AG04450 (cell line): ENCODE measurements at regions not wholly inside any gene's neighbourhood (a gene's known extent, or its start where the extent isn't known, plus 50 kb on each side); places are given as distances from the start of the nearest gene placed in this dataset.

Experiments
- CTCF ChIA-PET: fragments of 300-600, 350-600 bp; formaldehyde crosslinking; extraction: SDS; loops from one replicate; lab custom pipeline; 2022; ENCODE audit warnings: antibody characterized with exemption, inconsistent platforms; lab: Charles Lee
- POLR2A ChIA-PET: fragments of 350-600 bp; formaldehyde crosslinking; extraction: SDS; loops from one replicate; lab custom pipeline; 2021; ENCODE audit warnings: antibody characterized with exemption, inconsistent platforms; lab: Yijun Ruan, JAX
- DNase-seq: peaks from one replicate; pipeline ENCODE4 v3.0.0-alpha.2; 2011; ENCODE audit warnings: low read depth, low spot score
- H3K27ac ChIP-seq: one replicate; pipeline ENCODE4 v1.5.1; 2012; ENCODE audit warnings: low read depth, low read length, control low read depth
- H3K27me3 ChIP-seq: one replicate; pipeline ENCODE4 v1.6.0; 2012; ENCODE audit warnings: low read length; ENCODE audit not compliant: control insufficient read depth, insufficient read depth
- H3K4me3 ChIP-seq: 2 replicates; pipeline ENCODE4 v1.5.1; 2011; ENCODE audit warnings: mild to moderate bottlenecking, low read depth, low read length, control low read depth
- H3K9me3 ChIP-seq: 2 replicates; pipeline ENCODE4 v1.5.1; 2012; ENCODE audit warnings: low read length; ENCODE audit not compliant: control insufficient read depth, insufficient read depth
- TF ChIP-seq, protein P1 (sequence below): IDR thresholded peaks from 2 replicates; pipeline ENCODE4 v1.5.1; 2011; ENCODE audit warnings: low read depth, low read length, control low read depth, inconsistent platforms

DNA sequence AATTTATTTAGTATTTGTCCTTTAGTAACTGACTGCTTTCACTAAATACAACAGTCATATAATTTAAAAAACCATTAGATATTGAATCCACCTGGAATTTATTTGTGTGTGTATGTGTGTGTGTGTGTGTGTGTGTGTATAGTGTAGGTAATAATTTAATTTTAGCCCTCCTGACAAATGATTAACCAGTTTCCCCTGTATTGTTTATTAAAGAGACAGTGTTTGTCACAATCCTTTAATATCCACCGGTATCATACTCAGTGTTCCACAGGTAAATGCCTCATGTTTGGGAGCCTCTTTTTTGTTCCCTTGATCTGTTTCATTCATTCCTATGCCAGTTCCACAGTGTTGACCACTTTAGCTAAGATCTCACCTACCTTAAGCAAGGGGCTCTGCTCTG, 134.6 kb upstream of the IRX3 start:
- H3K27ac ChIP-seq = no peak overlapping the region
- H3K9me3 ChIP-seq = no peaks in the 10 kb centered on the region
- ChIA-PET POLR2A (no interaction called here), CTCF (no interaction called here)
- DNase-seq = no peak
- TF ChIP-seq, protein P1, sequence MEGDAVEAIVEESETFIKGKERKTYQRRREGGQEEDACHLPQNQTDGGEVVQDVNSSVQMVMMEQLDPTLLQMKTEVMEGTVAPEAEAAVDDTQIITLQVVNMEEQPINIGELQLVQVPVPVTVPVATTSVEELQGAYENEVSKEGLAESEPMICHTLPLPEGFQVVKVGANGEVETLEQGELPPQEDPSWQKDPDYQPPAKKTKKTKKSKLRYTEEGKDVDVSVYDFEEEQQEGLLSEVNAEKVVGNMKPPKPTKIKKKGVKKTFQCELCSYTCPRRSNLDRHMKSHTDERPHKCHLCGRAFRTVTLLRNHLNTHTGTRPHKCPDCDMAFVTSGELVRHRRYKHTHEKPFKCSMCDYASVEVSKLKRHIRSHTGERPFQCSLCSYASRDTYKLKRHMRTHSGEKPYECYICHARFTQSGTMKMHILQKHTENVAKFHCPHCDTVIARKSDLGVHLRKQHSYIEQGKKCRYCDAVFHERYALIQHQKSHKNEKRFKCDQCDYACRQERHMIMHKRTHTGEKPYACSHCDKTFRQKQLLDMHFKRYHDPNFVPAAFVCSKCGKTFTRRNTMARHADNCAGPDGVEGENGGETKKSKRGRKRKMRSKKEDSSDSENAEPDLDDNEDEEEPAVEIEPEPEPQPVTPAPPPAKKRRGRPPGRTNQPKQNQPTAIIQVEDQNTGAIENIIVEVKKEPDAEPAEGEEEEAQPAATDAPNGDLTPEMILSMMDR = no peak
- H3K4me3 ChIP-seq = no peak overlapping the region
- no peaks in the 10 kb centered on the region for H3K27me3 ChIP-seq

DNA sequence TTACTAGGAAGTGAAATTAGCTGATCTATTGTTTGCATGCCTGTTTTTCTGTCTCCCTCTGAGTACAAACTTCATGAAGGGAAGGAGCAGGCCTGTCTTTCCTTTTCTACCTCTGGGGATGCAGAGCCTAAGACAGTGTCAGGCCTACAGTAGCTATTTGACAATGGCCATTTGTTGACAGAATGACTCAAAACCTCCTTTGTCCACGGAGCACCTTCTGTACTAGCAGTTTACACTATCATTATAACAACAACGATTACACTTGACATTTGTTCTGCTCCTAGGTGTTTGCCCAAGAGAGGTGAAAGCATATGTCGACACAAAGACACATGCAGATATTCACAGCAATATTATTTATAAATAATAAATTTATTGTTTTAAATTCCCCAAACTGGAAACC, 132.3 kb upstream of the IRX3 start:
- TF ChIP-seq, protein P1 = no peak
- POLR2A ChIA-PET = no interaction called here
- Histone ChIP-seq H3K9me3 (no peaks in the 10 kb centered on the region), H3K27me3 (no peaks in the 10 kb centered on the region), H3K27ac (no peak overlapping the region), H3K4me3 (no peak overlapping the region)
- no peak for DNase-seq
- CTCF ChIA-PET = no interaction called here

DNA sequence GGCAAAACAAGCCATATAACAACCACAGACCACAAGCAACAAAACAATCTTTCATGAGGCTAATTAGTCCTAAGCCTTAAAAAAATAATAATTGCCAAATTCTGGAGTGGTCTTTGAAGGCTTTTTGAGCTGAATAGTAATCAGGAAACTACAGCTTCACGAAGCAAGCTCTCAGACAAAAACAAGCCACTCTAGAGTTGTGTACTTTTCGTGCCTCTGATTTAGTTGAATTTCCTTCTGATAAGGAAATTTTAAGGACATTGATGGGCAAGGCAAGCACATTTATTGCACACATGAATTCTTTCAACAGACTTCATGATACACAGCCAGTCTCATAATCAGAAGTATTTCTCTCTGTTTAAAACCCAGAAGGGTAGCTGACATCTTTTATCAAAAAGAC, 130.8 kb upstream of the IRX3 start:
- DNase-seq = no peak
- Histone ChIP-seq H3K27ac (no peak overlapping the region), H3K9me3 (no peaks in the 10 kb centered on the region), H3K4me3 (no peak overlapping the region), H3K27me3 (no peaks in the 10 kb centered on the region)
- ChIA-PET CTCF (no interaction called here), POLR2A (no interaction called here)
- TF ChIP-seq, protein P1 = no peak

DNA sequence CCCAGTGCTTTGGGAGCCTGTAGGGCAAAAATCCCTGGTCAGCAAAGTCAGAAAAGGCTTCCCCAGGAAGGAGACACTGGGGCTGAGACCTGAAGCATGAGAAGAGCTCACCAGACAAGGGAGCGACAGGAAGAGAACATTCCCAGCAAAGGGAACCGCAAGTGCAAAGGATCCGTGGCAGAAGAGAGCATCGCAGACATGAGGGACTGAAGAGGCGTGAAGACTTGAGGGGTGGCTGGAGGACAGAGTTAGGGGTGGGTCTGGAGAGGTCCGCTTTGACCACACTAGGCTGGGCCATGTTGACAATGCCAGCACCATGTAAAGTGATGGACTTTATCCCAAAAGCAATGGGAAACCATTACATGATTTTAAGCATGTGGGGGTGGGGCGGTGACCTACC, 128.1 kb upstream of the IRX3 start:
- H3K27me3 ChIP-seq = no peaks in the 10 kb centered on the region
- POLR2A ChIA-PET = no interaction called here
- CTCF ChIA-PET = no interaction called here

DNA sequence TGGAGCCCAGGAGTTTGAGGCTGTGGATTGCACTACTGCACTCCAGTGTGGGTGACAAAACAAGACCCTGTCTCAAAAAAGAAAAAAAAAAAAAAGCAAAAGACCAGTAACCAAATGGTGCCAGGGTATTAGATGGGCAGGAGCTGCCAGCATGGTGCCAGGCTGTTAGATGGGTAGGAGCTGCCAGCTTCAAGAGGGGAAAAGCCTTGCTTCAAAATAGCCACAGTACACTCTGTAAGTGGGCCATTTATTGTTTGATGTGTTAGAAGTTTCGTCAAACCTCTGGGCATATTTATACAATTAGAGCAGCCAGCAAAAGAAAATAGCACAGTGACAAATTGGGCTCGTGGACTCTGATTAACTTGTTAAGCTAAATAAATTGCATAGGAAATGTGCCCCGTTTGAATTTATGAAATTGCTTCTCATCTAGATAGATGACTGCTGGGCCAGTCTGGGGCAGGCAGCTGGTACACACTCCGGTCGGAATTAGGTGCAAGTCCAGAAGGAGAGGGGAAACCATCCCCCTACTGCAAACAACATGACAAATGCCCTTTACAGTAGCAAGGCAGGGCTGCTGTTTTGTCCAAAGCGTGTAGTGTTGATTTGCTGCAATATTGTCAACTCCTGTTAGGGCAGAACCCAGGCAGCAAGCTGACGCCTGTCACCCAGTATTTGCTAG, 126.3 kb upstream of the IRX3 start:
- Histone ChIP-seq H3K27me3 (no peaks in the 10 kb centered on the region), H3K27ac (no peak overlapping the region), H3K9me3 (no peaks in the 10 kb centered on the region), H3K4me3 (no peak overlapping the region)
- ChIA-PET CTCF (no interaction called here), POLR2A (no interaction called here)
- TF ChIP-seq, protein P1 = no peak
- DNase-seq = no peak

More for the DNA sequence above, 128.1 kb upstream of the IRX3 start:
- TF ChIP-seq, protein P1 = no peak
- DNase-seq = no peak
- Histone ChIP-seq H3K9me3 (no peaks in the 10 kb centered on the region), H3K27ac (no peak overlapping the region), H3K4me3 (no peak overlapping the region)
